HAP-1 (cell line): ENCODE measurements at regions not wholly inside any gene's neighbourhood (a gene's known extent, or its start where the extent isn't known, plus 50 kb on each side); places are given as distances from the start of the nearest gene placed in this dataset.

ENCODE experiments used
- DNase-seq, 2 experiments: peaks; one replicate each; pipeline ENCODE4 v3.0.0-alpha.2; 2016 to 2020; ENCODE audit warnings: low spot score in 2 of 2
- H3K27me3 ChIP-seq: fragments of 250-450 bp; sonication (Bioruptor Pico); 2 replicates; pipeline ENCODE4 v1.5.1; 2020; ENCODE audit warnings: low read depth, mild to moderate bottlenecking, moderate library complexity
- H3K36me3 ChIP-seq: fragments of 250-450 bp; sonication (Bioruptor Pico); replicated peaks from 2 replicates; pipeline ENCODE4 v1.5.1; 2020; ENCODE audit warnings: mild to moderate bottlenecking
- H3K4me1 ChIP-seq: fragments of 250-450 bp; sonication (Bioruptor Pico); 2 replicates; pipeline ENCODE4 v1.5.1; 2020; ENCODE audit warnings: mild to moderate bottlenecking
- H3K4me3 ChIP-seq: fragments of 250-450 bp; sonication (Bioruptor Pico); 2 replicates; pipeline ENCODE4 v1.5.1; 2020; ENCODE audit warnings: mild to moderate bottlenecking, moderate library complexity
- H3K9me3 ChIP-seq: fragments of 250-450 bp; sonication (Bioruptor Pico); 2 replicates; pipeline ENCODE4 v1.5.1; 2020; ENCODE audit warnings: mild to moderate bottlenecking, moderate library complexity
- in situ Hi-C: fragments of 300-500 bp; cut with MboI; formaldehyde crosslinking; loops from 3 replicates; pipeline ENCODE4 v1.14.3; 2020; ENCODE audit warnings: low sequenced_read_pairs, inconsistent platforms, mixed read lengths

DNA sequence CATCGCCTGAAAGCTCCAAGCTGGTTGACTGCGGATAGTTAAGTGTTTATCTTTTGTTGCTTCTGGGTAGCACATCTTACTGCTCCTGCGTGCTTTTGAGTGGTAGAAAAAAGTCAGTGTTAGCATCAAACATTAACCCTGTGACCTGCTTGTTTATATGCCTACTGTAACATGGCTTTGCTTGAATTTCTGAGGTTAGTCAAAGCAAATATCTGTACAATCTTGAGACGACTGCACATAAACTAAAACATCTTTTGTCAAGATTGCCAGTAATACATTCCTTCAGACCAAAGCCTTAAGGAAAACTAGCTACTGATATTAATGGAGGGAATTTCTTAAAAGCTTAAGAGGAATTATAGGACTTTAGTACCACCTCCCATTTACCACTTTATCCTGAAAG, 163.7 kb downstream of the BAMBI start:
- Histone ChIP-seq H3K4me3 (no peak overlapping the region), H3K27me3 (no peaks in the 10 kb centered on the region), H3K4me1 (no peaks in the 10 kb centered on the region), H3K9me3 (no peaks in the 10 kb centered on the region), H3K36me3 (no peaks in the 10 kb centered on the region)
- in situ Hi-C loops, result no loop called here
- DNase-seq, result no peak

GRCh38 chr10:28841625-28842024, 164.3 kb downstream of the BAMBI start:
- Histone ChIP-seq H3K9me3 (no peaks in the 10 kb centered on the region), H3K4me1 (no peaks in the 10 kb centered on the region), H3K4me3 (no peak overlapping the region), H3K36me3 (no peaks in the 10 kb centered on the region), H3K27me3 (no peaks in the 10 kb centered on the region)
- no peak for DNase-seq
- in situ Hi-C loops, result no loop called here

GRCh38 chr10:28842321-28842720, 165.0 kb downstream of the BAMBI start:
- in situ Hi-C loops, result no loop called here
- H3K36me3 ChIP-seq, result no peaks in the 10 kb centered on the region
- no peaks in the 10 kb centered on the region for H3K27me3 ChIP-seq
- H3K4me1 ChIP-seq, result no peaks in the 10 kb centered on the region
- H3K4me3 ChIP-seq, result no peak overlapping the region
- no peak for DNase-seq
- H3K9me3 ChIP-seq, result no peaks in the 10 kb centered on the region

GRCh38 chr10:28845009-28845682, 167.8 kb downstream of the BAMBI start:
- Histone ChIP-seq H3K4me1 (no peaks in the 10 kb centered on the region), H3K36me3 (no peaks in the 10 kb centered on the region), H3K4me3 (no peak overlapping the region), H3K9me3 (no peaks in the 10 kb centered on the region; the same call in 1 of the 2 replicates), H3K27me3 (no peaks in the 10 kb centered on the region; the same call in 1 of the 2 replicates)
- DNase-seq, result no peak
- in situ Hi-C loops, result no loop called here

DNA sequence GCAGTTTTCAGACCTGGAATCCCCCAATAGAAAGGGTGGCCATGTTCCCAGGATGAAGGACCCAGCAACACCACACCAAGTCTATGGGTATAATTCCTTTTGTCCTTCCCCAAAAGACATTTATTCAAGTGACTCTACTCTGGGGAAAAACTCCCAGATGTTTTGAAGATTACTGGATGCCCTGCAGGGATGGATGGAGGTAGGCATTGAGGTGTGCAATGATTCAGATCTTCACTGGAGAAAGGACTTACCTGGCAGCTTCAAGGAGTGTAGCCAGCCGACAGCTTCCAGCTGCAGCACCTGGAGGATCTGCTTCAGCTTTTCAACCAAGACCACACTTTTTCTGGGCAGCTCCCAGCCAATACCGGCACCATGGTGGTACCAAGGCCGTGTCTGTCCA, 172.0 kb downstream of the BAMBI start:
- H3K9me3 ChIP-seq, result no peaks in the 10 kb centered on the region; the same call in 1 of the 2 replicates
- no peaks in the 10 kb centered on the region for H3K4me1 ChIP-seq
- H3K36me3 ChIP-seq, result no peaks in the 10 kb centered on the region
- H3K27me3 ChIP-seq, result peaks cover 14% of the 10 kb centered on the region
- DNase-seq, result no peak
- in situ Hi-C loops, result no loop called here
- no peak overlapping the region for H3K4me3 ChIP-seq

DNA sequence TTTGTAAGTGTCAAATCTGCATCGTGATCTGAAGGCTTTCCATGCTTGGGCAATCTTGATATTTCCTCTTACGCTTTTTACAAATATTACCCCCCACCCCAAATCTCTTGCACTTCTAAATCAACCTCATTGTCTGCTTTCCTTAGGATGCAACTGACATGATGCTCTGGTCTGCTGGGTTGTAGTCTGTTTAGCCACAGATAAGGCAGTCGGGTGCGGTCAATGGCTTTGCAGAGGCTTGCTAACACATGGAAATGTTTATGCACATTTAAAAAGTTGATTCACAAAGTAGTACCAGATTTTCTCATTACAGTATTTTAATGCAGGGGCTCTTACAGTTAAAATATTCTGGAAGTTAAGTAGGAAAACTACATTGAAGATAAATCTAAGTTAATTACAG, 172.5 kb downstream of the BAMBI start:
- H3K4me3 ChIP-seq, result no peak overlapping the region
- no peaks in the 10 kb centered on the region for H3K36me3 ChIP-seq
- in situ Hi-C loops, result no loop called here
- peaks cover 14% of the 10 kb centered on the region for H3K27me3 ChIP-seq
- no peaks in the 10 kb centered on the region for H3K4me1 ChIP-seq
- no peaks in the 10 kb centered on the region; the same call in 1 of the 2 replicates for H3K9me3 ChIP-seq
- no peak for DNase-seq

DNA sequence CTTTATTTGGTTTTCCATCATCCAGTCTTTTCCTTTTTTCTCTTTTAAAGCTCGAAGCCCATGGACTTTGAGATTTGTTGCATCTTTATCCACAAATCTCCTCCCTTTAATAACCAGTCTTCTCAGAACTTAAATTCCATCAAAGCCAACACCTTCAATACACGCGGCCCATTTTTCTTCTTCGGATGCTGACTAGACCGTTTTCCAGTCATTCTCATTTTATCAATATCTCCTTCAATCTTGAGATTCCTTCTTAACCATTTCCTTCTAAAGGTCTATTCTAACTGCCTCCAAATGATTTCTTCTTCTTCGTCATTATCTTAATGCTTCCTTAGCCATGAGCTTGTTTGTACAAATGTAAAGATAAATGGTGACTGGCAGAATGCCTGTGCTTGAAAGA, 173.5 kb downstream of the BAMBI start:
- Histone ChIP-seq H3K4me1 (no peaks in the 10 kb centered on the region), H3K27me3 (peaks cover 14% of the 10 kb centered on the region), H3K36me3 (no peaks in the 10 kb centered on the region), H3K4me3 (no peak overlapping the region), H3K9me3 (no peaks in the 10 kb centered on the region; the same call in 1 of the 2 replicates)
- DNase-seq, result no peak
- in situ Hi-C loops, result no loop called here

- in situ Hi-C loops, result no loop called here
- H3K27me3 ChIP-seq, result peaks cover 14% of the 10 kb centered on the region
- no peaks in the 10 kb centered on the region; the same call in 1 of the 2 replicates for H3K9me3 ChIP-seq
- peak in 1 of 2 experiments; percentile 18 for DNase-seq
- no peak overlapping the region for H3K4me3 ChIP-seq
- H3K36me3 ChIP-seq, result no peaks in the 10 kb centered on the region
- no peaks in the 10 kb centered on the region for H3K4me1 ChIP-seq
These were observed 175.9 kb downstream of the BAMBI start for GRCh38 chr10:28853195-28853594.

DNA sequence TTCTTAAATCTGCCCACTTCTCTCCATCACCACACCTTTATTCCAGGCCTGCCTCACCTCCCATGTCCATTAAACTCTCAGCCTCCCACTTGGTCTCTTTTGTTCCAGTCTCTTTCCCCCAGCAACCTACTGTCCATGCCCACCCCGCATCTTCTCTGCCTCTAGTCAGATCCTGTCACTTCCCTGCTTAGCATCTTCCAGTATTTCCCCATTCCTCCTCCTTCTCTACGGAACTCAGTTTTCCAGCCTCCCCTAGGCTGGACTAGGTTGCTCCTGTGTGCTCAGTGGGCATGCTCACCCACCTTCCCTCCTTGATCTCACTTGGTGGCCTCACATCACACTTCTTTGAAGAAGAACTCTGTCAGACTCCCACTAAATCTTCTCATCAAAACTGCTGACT, 179.8 kb downstream of the BAMBI start:
- H3K4me3 ChIP-seq, result no peak overlapping the region
- H3K4me1 ChIP-seq, result no peaks in the 10 kb centered on the region
- H3K36me3 ChIP-seq, result no peaks in the 10 kb centered on the region
- in situ Hi-C loops, result no loop called here
- H3K27me3 ChIP-seq, result peaks cover 3% of the 10 kb centered on the region
- H3K9me3 ChIP-seq, result no peaks in the 10 kb centered on the region
- no peak for DNase-seq

- H3K36me3 ChIP-seq, result no peaks in the 10 kb centered on the region
- H3K27me3 ChIP-seq, result no peaks in the 10 kb centered on the region
- H3K4me3 ChIP-seq, result no peak overlapping the region
- H3K9me3 ChIP-seq, result no peaks in the 10 kb centered on the region
- in situ Hi-C loops, result no loop called here
- no peak for DNase-seq
- H3K4me1 ChIP-seq, result no peaks in the 10 kb centered on the region
These were observed 181.3 kb downstream of the BAMBI start for GRCh38 chr10:28858646-28859045.

DNA sequence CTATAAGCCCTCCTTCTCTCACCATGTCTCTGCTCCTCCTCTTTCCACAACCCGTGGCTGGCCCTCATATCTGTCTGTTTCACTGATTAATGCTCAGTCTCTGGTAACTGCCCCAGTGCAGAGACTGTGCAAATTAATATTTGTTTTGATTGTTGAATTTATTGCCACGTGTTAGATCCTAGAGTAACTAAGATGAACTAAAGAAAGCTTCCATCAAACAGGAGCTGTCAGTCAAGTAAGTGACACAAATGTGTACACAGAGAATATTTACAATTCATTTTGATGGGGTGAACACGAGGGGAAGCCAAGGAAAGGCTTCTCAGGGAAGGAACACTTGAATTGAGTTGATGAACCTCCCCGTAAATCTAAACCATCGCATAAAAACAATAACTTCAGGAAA, 182.5 kb downstream of the BAMBI start:
- H3K4me1 ChIP-seq, result no peaks in the 10 kb centered on the region
- H3K9me3 ChIP-seq, result no peaks in the 10 kb centered on the region
- no peak for DNase-seq
- H3K27me3 ChIP-seq, result no peaks in the 10 kb centered on the region
- in situ Hi-C loops, result no loop called here
- H3K36me3 ChIP-seq, result no peaks in the 10 kb centered on the region
- H3K4me3 ChIP-seq, result no peak overlapping the region

GRCh38 chr10:28862219-28862618, 184.9 kb downstream of the BAMBI start:
- Histone ChIP-seq H3K4me3 (no peak overlapping the region), H3K27me3 (no peaks in the 10 kb centered on the region), H3K4me1 (peaks cover 8% of the 10 kb centered on the region), H3K36me3 (no peaks in the 10 kb centered on the region), H3K9me3 (no peaks in the 10 kb centered on the region)
- in situ Hi-C loops, result no loop called here
- no peak for DNase-seq

GRCh38 chr10:28869606-28870201, 192.4 kb downstream of the BAMBI start:
- no peak overlapping the region for H3K4me3 ChIP-seq
- H3K36me3 ChIP-seq, result no peaks in the 10 kb centered on the region
- no peaks in the 10 kb centered on the region for H3K9me3 ChIP-seq
- no peaks in the 10 kb centered on the region for H3K27me3 ChIP-seq
- no peak for DNase-seq
- in situ Hi-C loops, result no loop called here
- peaks cover 8% of the 10 kb centered on the region for H3K4me1 ChIP-seq

DNA sequence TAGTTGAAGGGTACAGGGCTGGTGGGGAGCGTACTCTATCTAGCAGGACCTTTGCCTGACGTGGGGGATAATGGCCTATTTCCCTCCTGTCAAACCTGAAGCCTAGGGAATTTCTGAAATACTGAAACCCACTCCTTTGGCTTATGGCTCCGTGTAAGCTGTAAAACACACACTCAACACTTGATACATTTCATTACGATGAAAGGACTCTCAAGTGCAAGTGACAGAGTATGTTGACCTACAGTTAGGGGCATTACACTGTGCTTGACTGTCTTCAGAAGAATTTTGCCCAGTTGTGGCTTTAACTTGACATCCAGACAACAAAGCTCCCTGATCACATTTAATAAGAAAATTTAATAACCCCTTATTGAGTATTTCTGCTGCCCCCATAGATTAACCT, 194.3 kb downstream of the BAMBI start:
- H3K4me1 ChIP-seq, result no peaks in the 10 kb centered on the region
- H3K4me3 ChIP-seq, result no peak overlapping the region
- H3K36me3 ChIP-seq, result no peaks in the 10 kb centered on the region
- in situ Hi-C loops, result no loop called here
- no peaks in the 10 kb centered on the region for H3K9me3 ChIP-seq
- no peaks in the 10 kb centered on the region for H3K27me3 ChIP-seq
- no peak for DNase-seq
